B cell (primary cell): ENCODE measurements at regions not wholly inside any gene's neighbourhood (a gene's known extent, or its start where the extent isn't known, plus 50 kb on each side); places are given as distances from the start of the nearest gene placed in this dataset.

Source experiments
- ATAC-seq: fragments of 200-7000 bp; cut with Tn5 transposase; one replicate; pipeline ENCODE4 v1.10.0; 2021; ENCODE audit warnings: low read depth, mild to moderate bottlenecking, moderate number of reproducible peaks, moderate library complexity
- CTCF ChIA-PET: fragments of 350-600 bp; sonication (Branson Sonifier 250); formaldehyde crosslinking; loops from one replicate; lab custom pipeline; 2021; ENCODE audit warnings: antibody characterized with exemption, inconsistent platforms; lab: Charles Lee
- POLR2A ChIA-PET: fragments of 350-600 bp; sonication (Branson Sonifier 250); formaldehyde crosslinking; loops from one replicate; lab custom pipeline; 2021; ENCODE audit warnings: antibody characterized with exemption; lab: Charles Lee
- DNase-seq: peaks from one replicate; pipeline ENCODE4 v3.0.0; 2013
- H2AFZ ChIP-seq: 2 replicates; pipeline ENCODE4 v1.6.1; 2012; ENCODE audit warnings: mild to moderate bottlenecking, low read depth, low read length; ENCODE audit not compliant: insufficient read depth, poor library complexity, severe bottlenecking
- H3K27ac ChIP-seq, 2 donors: 1 replicate in 1 of 2; 2 replicates in 1 of 2; pipeline ENCODE4 v1.5.1; 2012 to 2013; ENCODE audit warnings: low read length in 2 of 2, mild to moderate bottlenecking in 2 of 2, moderate library complexity in 1 of 2
- H3K27me3 ChIP-seq, 4 experiments: fragments of 200-600 bp in 1 of 4; sonication (generic) in 1 of 4; replicated peaks in 1 of 4; 1 replicate in 2 of 4; 2 replicates in 2 of 4; pipeline versions ENCODE4 v1.6.1 to v1.7.0; 2013 to 2016; ENCODE audit warnings: low read length in 3 of 4, mild to moderate bottlenecking in 2 of 4, mixed read lengths in 1 of 4, moderate library complexity in 1 of 4; ENCODE audit not compliant: insufficient read depth in 4 of 4, control insufficient read depth in 3 of 4; ENCODE audit errors: control extremely low read depth in 1 of 4
- H3K36me3 ChIP-seq, 2 experiments: replicated peaks in 1 of 2; 1 replicate in 1 of 2; 2 replicates in 1 of 2; pipeline versions ENCODE4 v1.6.1 to v1.7.1; 2013; ENCODE audit warnings: low read length in 1 of 2; ENCODE audit not compliant: insufficient read depth in 2 of 2, control insufficient read depth in 1 of 2; ENCODE audit errors: control extremely low read depth in 1 of 2, extremely low read depth in 1 of 2
- H3K4me1 ChIP-seq, 2 donors: fragments of 200-600 bp in 1 of 2; sonication (generic) in 1 of 2; 1 replicate in 1 of 2; 2 replicates in 1 of 2; pipeline versions ENCODE4 v1.5.1 to v1.6.1; 2013 to 2017; ENCODE audit warnings: low read length in 2 of 2; ENCODE audit not compliant: control insufficient read depth in 2 of 2, insufficient read depth in 2 of 2
- H3K4me2 ChIP-seq: replicated peaks from 2 replicates; pipeline ENCODE3; 2012; ENCODE audit warnings: mild to moderate bottlenecking, low read depth, low read length; ENCODE audit not compliant: poor library complexity, severe bottlenecking
- H3K4me3 ChIP-seq, 5 experiments: fragments of 200-600 bp in 1 of 5; sonication (generic) in 1 of 5; 1 replicate in 3 of 5; 2 replicates in 2 of 5; pipeline versions ENCODE4 v1.5.1 to v1.7.0; 2011 to 2016; ENCODE audit warnings: low read length in 4 of 5, mild to moderate bottlenecking in 4 of 5, low read depth in 2 of 5, control low read depth in 1 of 5, moderate library complexity in 1 of 5; ENCODE audit not compliant: insufficient read depth in 1 of 5; ENCODE audit errors: control extremely low read depth in 1 of 5, extremely low read depth in 1 of 5
- H3K79me2 ChIP-seq: fragments of 200-600 bp; sonication (generic); one replicate; pipeline ENCODE4 v1.6.0; 2016; ENCODE audit warnings: low read length; ENCODE audit not compliant: control insufficient read depth, insufficient read depth
- H3K9ac ChIP-seq: fragments of 200-600 bp; sonication (generic); 2 replicates; pipeline ENCODE4 v1.6.1; 2017; ENCODE audit warnings: mild to moderate bottlenecking, low read length, moderate library complexity
- H3K9me3 ChIP-seq, 3 donors: one replicate each; pipeline versions ENCODE4 v1.6.1 to v1.7.1; 2013; ENCODE audit warnings: low read length in 2 of 3; ENCODE audit not compliant: control insufficient read depth in 2 of 3, insufficient read depth in 1 of 3; ENCODE audit errors: control extremely low read depth in 1 of 3
- H4K20me1 ChIP-seq: 2 replicates; pipeline ENCODE4 v1.6.0; 2012; ENCODE audit warnings: mild to moderate bottlenecking, low read length; ENCODE audit not compliant: insufficient read depth, control insufficient read depth, poor library complexity, severe bottlenecking
- H3K27ac Mint-ChIP-seq: one replicate; pipeline ENCODE4 v1.8.0; 2021; ENCODE audit warnings: mixed read lengths
- H3K27me3 Mint-ChIP-seq: one replicate; pipeline ENCODE4 v1.8.0; 2021; ENCODE audit warnings: mixed read lengths
- H3K4me1 Mint-ChIP-seq: one replicate; pipeline ENCODE4 v1.8.0; 2021; ENCODE audit warnings: mixed read lengths
- H3K4me3 Mint-ChIP-seq: one replicate; pipeline ENCODE4 v1.8.0; 2021; ENCODE audit warnings: mixed read lengths
- H3K9me3 Mint-ChIP-seq: one replicate; pipeline ENCODE4 v1.8.0; 2022; ENCODE audit warnings: mixed read lengths; ENCODE audit not compliant: insufficient read depth
- CTCF ChIP-seq: fragments of 200-600 bp; IDR thresholded peaks from one replicate; pipeline ENCODE4 v1.8.0; 2022; ENCODE audit warnings: antibody characterized with exemption, mild to moderate bottlenecking
- EZH2 ChIP-seq: IDR thresholded peaks from 2 replicates; pipeline ENCODE4 v1.6.1; 2012; ENCODE audit warnings: borderline replicate concordance, low read depth, mild to moderate bottlenecking, moderate library complexity, low read length; ENCODE audit not compliant: insufficient read depth, poor library complexity, severe bottlenecking
- WGBS: methylation state at CpG from one replicate; pipeline ENCODE4 v1.1.5; 2013; ENCODE audit warnings: missing lambda C conversion rate; ENCODE audit not compliant: insufficient coverage; 5-methylcytosine and 5-hydroxymethylcytosine counted together
- intact Hi-C: fragments of 100-400 bp; cut with micrococcal nuclease; formaldehyde crosslinking; loops from one replicate; pipeline ENCODE4 v1.10.0; 2022

- peaks cover 2% of the 10 kb centered on the region for H3K9me3 Mint-ChIP-seq
- no peak overlapping the region for H3K9ac ChIP-seq
- intact Hi-C loops, result no loop called here
- POLR2A ChIA-PET, result no interaction called here
- H3K79me2 ChIP-seq, result no peaks in the 10 kb centered on the region
- H3K4me1 ChIP-seq, result no peaks in the 10 kb centered on the region
- no peak overlapping the region for H3K4me3 ChIP-seq
- H3K27ac Mint-ChIP-seq, result no peak overlapping the region
- no peak overlapping the region for H3K4me3 Mint-ChIP-seq
- H3K27ac ChIP-seq, result no peak overlapping the region
- H3K36me3 ChIP-seq, result no peaks in the 10 kb centered on the region
- H3K9me3 ChIP-seq, result peaks cover 0 to 3% (median 1%) of the 10 kb centered on the region in 3 donors
- no peaks in the 10 kb centered on the region for H4K20me1 ChIP-seq
- ATAC-seq (no peak), DNase-seq (no peak)
- no peaks in the 10 kb centered on the region for H3K4me1 Mint-ChIP-seq
- H2AFZ ChIP-seq, result no peak overlapping the region
- no peak overlapping the region for H3K4me2 ChIP-seq
- H3K27me3 Mint-ChIP-seq, result no peaks in the 10 kb centered on the region
- no peak for TF ChIP-seq EZH2
- no peak for TF ChIP-seq CTCF
- WGBS, result no CpG with 5 or more reads among the region's 1 CpG
- CTCF ChIA-PET, result no interaction called here
- H3K27me3 ChIP-seq, result no peaks in the 10 kb centered on the region
Measured at GRCh38 chr16:64394061-64394460, 727.8 kb downstream of the CDH11 start.

- no peaks in the 10 kb centered on the region for H3K4me1 ChIP-seq
- POLR2A ChIA-PET, result no interaction called here
- ATAC-seq, result no peak
Measured at GRCh38 chr16:64392456-64392855, 729.4 kb downstream of the CDH11 start.

More at GRCh38 chr16:64392456-64392855, 729.4 kb downstream of the CDH11 start:
- Mint-ChIP-seq H3K4me1 (no peaks in the 10 kb centered on the region), H3K4me3 (no peak overlapping the region), H3K27ac (no peak overlapping the region), H3K27me3 (no peaks in the 10 kb centered on the region), H3K9me3 (peaks cover 5% of the 10 kb centered on the region)
- Histone ChIP-seq H2AFZ (no peak overlapping the region), H3K27me3 (no peaks in the 10 kb centered on the region), H3K4me3 (no peak overlapping the region), H3K36me3 (no peaks in the 10 kb centered on the region), H3K79me2 (no peaks in the 10 kb centered on the region), H3K9ac (no peak overlapping the region), H3K27ac (no peak overlapping the region), H3K4me2 (no peak overlapping the region), H4K20me1 (no peaks in the 10 kb centered on the region), H3K9me3 (peaks cover 0 to 3% (median 1%) of the 10 kb centered on the region in 3 donors)
- TF ChIP-seq EZH2 (no peak), CTCF (no peak)
- WGBS, result no CpG with 5 or more reads among the region's 1 CpG
- CTCF ChIA-PET, result no interaction called here
- no peak for DNase-seq
- intact Hi-C loops, result no loop called here
